Neural crest cell (in vitro differentiated cells): ENCODE measurements at regions not wholly inside any gene's neighbourhood (a gene's known extent, or its start where the extent isn't known, plus 50 kb on each side); places are given as distances from the start of the nearest gene placed in this dataset.

Experiments used
- DNase-seq: peaks from one replicate; pipeline ENCODE4 v3.0.0; 2021; ENCODE audit warnings: low read depth, mixed read lengths, low spot score
- H3K27ac Mint-ChIP-seq: one replicate; pipeline ENCODE4 v1.8.0; 2021; ENCODE audit warnings: mild to moderate bottlenecking, mixed read lengths; ENCODE audit not compliant: unreplicated experiment
- H3K27me3 Mint-ChIP-seq: 2 replicates; pipeline ENCODE4 v1.8.0; 2021; ENCODE audit warnings: low read depth, mild to moderate bottlenecking, mixed read lengths
- H3K36me3 Mint-ChIP-seq: 2 replicates; pipeline ENCODE4 v1.8.0; 2021; ENCODE audit warnings: low read depth, mild to moderate bottlenecking, mixed read lengths
- H3K4me1 Mint-ChIP-seq: 2 replicates; pipeline ENCODE4 v1.8.0; 2021; ENCODE audit warnings: mixed read lengths
- H3K4me3 Mint-ChIP-seq: one replicate; pipeline ENCODE4 v1.8.0; 2021; ENCODE audit warnings: mild to moderate bottlenecking, mixed read lengths
- H3K9me3 Mint-ChIP-seq: 2 replicates; pipeline ENCODE4 v1.8.0; 2021; ENCODE audit warnings: mixed read lengths
- TF ChIP-seq, protein P1 (sequence below): fragments of 200-600 bp; sonication (generic); conservative IDR thresholded peaks from 2 replicates; pipeline ENCODE4 v1.5.0; 2021; ENCODE audit warnings: antibody characterized with exemption, mild to moderate bottlenecking

DNA sequence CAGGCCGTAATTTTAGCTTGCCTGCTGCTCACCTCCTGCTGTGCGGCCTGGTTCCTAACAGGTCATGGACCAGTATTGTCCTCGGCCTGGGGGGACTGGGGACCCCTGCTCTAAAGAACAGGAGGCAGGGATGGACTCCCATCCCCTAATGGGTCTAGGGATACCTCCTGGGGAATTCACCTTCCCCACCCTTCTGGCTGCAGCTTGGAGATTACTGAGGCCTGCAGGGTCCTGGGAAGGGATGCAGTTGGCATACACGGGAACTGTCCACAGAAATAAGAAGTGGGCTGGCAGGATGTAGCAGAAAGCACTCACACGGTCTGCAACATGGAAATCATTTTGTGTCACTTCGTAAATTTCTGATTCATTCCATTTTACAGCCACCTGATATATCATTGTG lies 123.0 kb downstream of the C16orf95 start:
- DNase-seq, result no peak
- Mint-ChIP-seq H3K36me3 (no peaks in the 10 kb centered on the region), H3K9me3 (peaks cover 3% of the 10 kb centered on the region), H3K27ac (no peak overlapping the region), H3K4me1 (peaks cover 19% of the 10 kb centered on the region), H3K4me3 (no peak overlapping the region), H3K27me3 (no peaks in the 10 kb centered on the region)
- TF ChIP-seq, protein P1, sequence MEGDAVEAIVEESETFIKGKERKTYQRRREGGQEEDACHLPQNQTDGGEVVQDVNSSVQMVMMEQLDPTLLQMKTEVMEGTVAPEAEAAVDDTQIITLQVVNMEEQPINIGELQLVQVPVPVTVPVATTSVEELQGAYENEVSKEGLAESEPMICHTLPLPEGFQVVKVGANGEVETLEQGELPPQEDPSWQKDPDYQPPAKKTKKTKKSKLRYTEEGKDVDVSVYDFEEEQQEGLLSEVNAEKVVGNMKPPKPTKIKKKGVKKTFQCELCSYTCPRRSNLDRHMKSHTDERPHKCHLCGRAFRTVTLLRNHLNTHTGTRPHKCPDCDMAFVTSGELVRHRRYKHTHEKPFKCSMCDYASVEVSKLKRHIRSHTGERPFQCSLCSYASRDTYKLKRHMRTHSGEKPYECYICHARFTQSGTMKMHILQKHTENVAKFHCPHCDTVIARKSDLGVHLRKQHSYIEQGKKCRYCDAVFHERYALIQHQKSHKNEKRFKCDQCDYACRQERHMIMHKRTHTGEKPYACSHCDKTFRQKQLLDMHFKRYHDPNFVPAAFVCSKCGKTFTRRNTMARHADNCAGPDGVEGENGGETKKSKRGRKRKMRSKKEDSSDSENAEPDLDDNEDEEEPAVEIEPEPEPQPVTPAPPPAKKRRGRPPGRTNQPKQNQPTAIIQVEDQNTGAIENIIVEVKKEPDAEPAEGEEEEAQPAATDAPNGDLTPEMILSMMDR, result no peak

- H3K4me3 Mint-ChIP-seq, result no peak overlapping the region
- TF ChIP-seq, protein P1, result no peak
- no peak for DNase-seq
- H3K27me3 Mint-ChIP-seq, result no peaks in the 10 kb centered on the region
- H3K4me1 Mint-ChIP-seq, result peaks cover 24% of the 10 kb centered on the region
- no peak overlapping the region for H3K27ac Mint-ChIP-seq
- H3K36me3 Mint-ChIP-seq, result no peaks in the 10 kb centered on the region
- peaks cover 3% of the 10 kb centered on the region for H3K9me3 Mint-ChIP-seq
Measured at GRCh38 chr16:87195161-87195560, 122.0 kb downstream of the C16orf95 start.

- TF ChIP-seq, protein P1, result no peak
- Mint-ChIP-seq H3K4me3 (no peak overlapping the region), H3K27me3 (no peaks in the 10 kb centered on the region), H3K9me3 (no peaks in the 10 kb centered on the region), H3K27ac (no peak overlapping the region), H3K4me1 (peaks cover 24% of the 10 kb centered on the region), H3K36me3 (no peaks in the 10 kb centered on the region)
- DNase-seq, result no peak
Measured at GRCh38 chr16:87196231-87196630, 121.0 kb downstream of the C16orf95 start.

DNA sequence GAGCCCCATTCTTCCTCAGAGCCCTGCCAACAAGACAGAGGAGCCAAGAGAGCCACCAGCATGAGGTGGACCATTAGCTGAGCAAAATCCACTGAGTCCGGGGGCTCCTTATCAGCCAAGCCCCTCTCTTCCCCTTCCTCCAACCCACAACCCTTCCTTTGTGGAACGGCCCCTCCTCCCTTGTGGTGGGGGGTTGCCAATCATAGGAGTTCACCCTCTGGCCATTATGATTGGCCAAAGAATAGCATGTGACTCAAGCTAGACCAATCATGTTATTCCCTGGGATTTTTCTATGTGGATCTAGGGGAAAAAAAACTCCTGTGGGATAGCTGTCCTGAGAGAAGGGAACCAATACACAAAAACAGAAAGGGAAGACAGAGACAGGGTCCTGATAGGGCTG lies 120.5 kb downstream of the C16orf95 start:
- Mint-ChIP-seq H3K27ac (no peak overlapping the region), H3K36me3 (no peaks in the 10 kb centered on the region), H3K9me3 (no peaks in the 10 kb centered on the region), H3K4me1 (peaks cover 24% of the 10 kb centered on the region), H3K4me3 (no peak overlapping the region), H3K27me3 (no peaks in the 10 kb centered on the region)
- no peak for DNase-seq
- TF ChIP-seq, protein P1, result no peak

DNA sequence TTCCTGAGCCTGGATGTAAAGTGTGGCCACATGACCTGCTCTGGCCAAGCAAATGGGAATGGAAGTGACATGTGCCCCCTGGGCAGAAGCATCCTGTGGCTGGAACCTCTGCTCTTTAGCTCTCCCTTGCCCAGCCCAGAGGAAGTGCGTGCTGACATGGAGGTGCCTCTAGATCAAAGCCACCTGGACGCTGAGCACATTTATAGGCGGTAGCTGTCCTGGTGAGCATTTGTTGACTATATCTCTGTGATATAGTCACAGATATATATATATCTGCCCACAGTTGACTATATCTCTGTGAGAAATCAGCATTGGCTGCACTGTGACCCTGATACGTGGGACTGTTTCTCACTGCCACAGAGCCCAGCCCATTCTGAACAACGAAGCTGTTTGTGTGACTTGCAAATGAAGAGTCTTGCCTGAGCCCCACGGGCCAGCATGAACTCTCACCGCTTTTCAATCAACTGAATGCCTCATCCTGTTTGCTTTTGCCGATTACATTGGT lies 118.8 kb downstream of the C16orf95 start:
- no peaks in the 10 kb centered on the region for H3K9me3 Mint-ChIP-seq
- H3K36me3 Mint-ChIP-seq, result no peaks in the 10 kb centered on the region
- peaks cover 24% of the 10 kb centered on the region for H3K4me1 Mint-ChIP-seq
- H3K4me3 Mint-ChIP-seq, result no peak overlapping the region
- TF ChIP-seq, protein P1, result no peak
- no peak overlapping the region for H3K27ac Mint-ChIP-seq
- no peak for DNase-seq
- H3K27me3 Mint-ChIP-seq, result peaks cover 3% of the 10 kb centered on the region

GRCh38 chr16:87198881-87199280 lies 118.3 kb downstream of the C16orf95 start:
- no peak overlapping the region for H3K4me3 Mint-ChIP-seq

More at GRCh38 chr16:87198881-87199280, 118.3 kb downstream of the C16orf95 start:
- H3K36me3 Mint-ChIP-seq, result no peaks in the 10 kb centered on the region
- no peak for DNase-seq
- peaks cover 3% of the 10 kb centered on the region for H3K27me3 Mint-ChIP-seq
- peaks cover 25% of the 10 kb centered on the region for H3K4me1 Mint-ChIP-seq
- TF ChIP-seq, protein P1, result no peak
- H3K27ac Mint-ChIP-seq, result no peak overlapping the region
- H3K9me3 Mint-ChIP-seq, result no peaks in the 10 kb centered on the region
